Activated B cell treated with CpG ODN at 0.5 μM for 24 hours (primary cell): ENCODE measurements at regions not wholly inside any gene's neighbourhood (a gene's known extent, or its start where the extent isn't known, plus 50 kb on each side); places are given as distances from the start of the nearest gene placed in this dataset.

ENCODE experiments used
- ATAC-seq: fragments of 200-7000 bp; cut with Tn5 transposase; one replicate; pipeline ENCODE4 v1.10.0; 2021; ENCODE audit warnings: low read depth, mild to moderate bottlenecking, moderate library complexity
- CTCF ChIA-PET: fragments of 350-600 bp; sonication (Branson Sonifier 250); formaldehyde crosslinking; loops from one replicate; lab custom pipeline; 2021; ENCODE audit warnings: antibody characterized with exemption; lab: Charles Lee
- POLR2A ChIA-PET: fragments of 350-600 bp; sonication (Branson Sonifier 250); formaldehyde crosslinking; loops from one replicate; lab custom pipeline; 2021; ENCODE audit warnings: antibody characterized with exemption; lab: Charles Lee
- DNase-seq: peaks from one replicate; pipeline ENCODE4 v3.0.0; 2022
- H3K27ac Mint-ChIP-seq: one replicate; pipeline ENCODE4 v1.8.0; 2020; ENCODE audit warnings: mixed read lengths
- H3K27me3 Mint-ChIP-seq: one replicate; pipeline ENCODE4 v1.8.0; 2021; ENCODE audit warnings: mixed read lengths
- H3K36me3 Mint-ChIP-seq: one replicate; pipeline ENCODE4 v1.8.0; 2021; ENCODE audit warnings: low read depth, mixed read lengths
- H3K4me1 Mint-ChIP-seq: one replicate; pipeline ENCODE4 v1.8.0; 2021; ENCODE audit warnings: mixed read lengths
- H3K4me3 Mint-ChIP-seq: one replicate; pipeline ENCODE4 v1.8.0; 2020; ENCODE audit warnings: mild to moderate bottlenecking, mixed read lengths
- H3K9me3 Mint-ChIP-seq: one replicate; pipeline ENCODE4 v1.8.0; 2020; ENCODE audit warnings: mixed read lengths
- intact Hi-C: fragments of 100-400 bp; cut with micrococcal nuclease; formaldehyde crosslinking; loops from one replicate; pipeline ENCODE4 v1.15.1; 2024
- TF ChIP-seq, protein P1 (sequence below): fragments of 200-600 bp; IDR thresholded peaks from one replicate; pipeline ENCODE4 v1.8.0; 2022; ENCODE audit warnings: antibody characterized with exemption, mild to moderate bottlenecking

DNA sequence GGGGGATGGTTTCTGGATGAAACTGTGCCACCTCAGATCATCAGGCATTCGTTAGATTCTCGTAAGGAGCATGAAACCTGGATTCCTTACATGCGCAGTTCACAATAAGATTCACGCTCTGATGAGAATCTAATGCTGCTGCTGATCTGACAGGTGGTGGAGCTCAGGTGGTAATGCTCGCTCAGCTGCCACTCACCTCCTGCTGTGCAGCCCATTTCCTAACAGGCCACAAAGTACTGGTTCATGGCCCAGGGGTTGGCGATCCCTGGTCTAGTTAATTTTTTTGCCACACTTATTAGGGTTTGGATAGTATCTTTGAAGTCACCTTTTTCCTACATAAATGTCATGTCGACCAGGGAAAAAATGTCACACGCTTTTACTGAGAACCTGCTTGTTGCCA lies 96.8 kb upstream of the MLIP start:
- TF ChIP-seq, protein P1, sequence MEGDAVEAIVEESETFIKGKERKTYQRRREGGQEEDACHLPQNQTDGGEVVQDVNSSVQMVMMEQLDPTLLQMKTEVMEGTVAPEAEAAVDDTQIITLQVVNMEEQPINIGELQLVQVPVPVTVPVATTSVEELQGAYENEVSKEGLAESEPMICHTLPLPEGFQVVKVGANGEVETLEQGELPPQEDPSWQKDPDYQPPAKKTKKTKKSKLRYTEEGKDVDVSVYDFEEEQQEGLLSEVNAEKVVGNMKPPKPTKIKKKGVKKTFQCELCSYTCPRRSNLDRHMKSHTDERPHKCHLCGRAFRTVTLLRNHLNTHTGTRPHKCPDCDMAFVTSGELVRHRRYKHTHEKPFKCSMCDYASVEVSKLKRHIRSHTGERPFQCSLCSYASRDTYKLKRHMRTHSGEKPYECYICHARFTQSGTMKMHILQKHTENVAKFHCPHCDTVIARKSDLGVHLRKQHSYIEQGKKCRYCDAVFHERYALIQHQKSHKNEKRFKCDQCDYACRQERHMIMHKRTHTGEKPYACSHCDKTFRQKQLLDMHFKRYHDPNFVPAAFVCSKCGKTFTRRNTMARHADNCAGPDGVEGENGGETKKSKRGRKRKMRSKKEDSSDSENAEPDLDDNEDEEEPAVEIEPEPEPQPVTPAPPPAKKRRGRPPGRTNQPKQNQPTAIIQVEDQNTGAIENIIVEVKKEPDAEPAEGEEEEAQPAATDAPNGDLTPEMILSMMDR, result no peak
- Mint-ChIP-seq H3K36me3 (no peaks in the 10 kb centered on the region), H3K27me3 (peaks cover 3% of the 10 kb centered on the region), H3K9me3 (no peaks in the 10 kb centered on the region), H3K27ac (no peak overlapping the region), H3K4me3 (no peak overlapping the region), H3K4me1 (no peaks in the 10 kb centered on the region)
- DNase-seq (no peak), ATAC-seq (no peak)
- CTCF ChIA-PET, result no interaction called here
- intact Hi-C loops, result no loop called here
- POLR2A ChIA-PET, result no interaction called here

DNA sequence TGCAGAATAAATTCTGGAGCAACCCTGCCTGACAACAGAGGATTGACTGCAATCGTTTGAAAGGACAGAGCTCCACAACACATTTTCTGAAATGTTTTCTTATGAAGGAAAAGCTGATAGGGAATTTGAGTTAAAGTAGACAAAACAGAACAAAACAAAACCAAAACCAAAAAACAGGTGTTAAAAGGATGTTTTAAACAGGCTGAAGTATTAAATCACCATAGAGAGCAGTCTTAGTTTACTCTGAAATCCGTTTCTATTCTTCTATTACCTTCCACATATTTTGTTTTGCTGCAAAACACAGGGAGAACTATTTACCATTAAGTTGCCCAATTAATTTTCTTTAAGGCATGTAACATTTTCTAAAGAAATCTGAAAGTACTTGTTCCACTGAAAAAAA lies 93.4 kb upstream of the MLIP start:
- H3K27ac Mint-ChIP-seq, result no peak overlapping the region
- CTCF ChIA-PET, result no interaction called here
- POLR2A ChIA-PET, result no interaction called here
- no peak overlapping the region for H3K4me3 Mint-ChIP-seq
- peaks cover 3% of the 10 kb centered on the region for H3K27me3 Mint-ChIP-seq
- ATAC-seq (no peak), DNase-seq (no peak)
- H3K9me3 Mint-ChIP-seq, result no peaks in the 10 kb centered on the region
- TF ChIP-seq, protein P1, result no peak
- intact Hi-C loops, result no loop called here
- H3K36me3 Mint-ChIP-seq, result no peaks in the 10 kb centered on the region
- no peaks in the 10 kb centered on the region for H3K4me1 Mint-ChIP-seq

DNA sequence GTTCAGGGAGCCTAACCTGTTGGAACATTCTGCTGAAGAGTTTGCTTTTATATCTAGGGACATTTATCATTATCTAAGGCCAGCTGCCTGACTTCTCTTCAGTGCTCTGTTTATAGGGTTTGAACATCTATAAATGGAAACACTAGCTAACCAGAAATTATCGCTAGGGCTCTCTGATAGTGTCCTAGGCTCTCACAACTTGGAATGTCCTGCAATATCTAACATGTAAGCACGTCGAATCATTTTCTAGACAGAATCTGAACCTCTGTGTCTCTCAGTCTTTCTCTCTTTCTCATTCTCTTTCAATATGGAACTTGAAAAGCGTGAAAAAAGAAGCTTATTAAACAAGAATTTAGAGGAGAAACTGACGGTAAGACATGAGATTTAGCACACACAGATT lies 92.5 kb upstream of the MLIP start:
- no peaks in the 10 kb centered on the region for H3K36me3 Mint-ChIP-seq
- ATAC-seq (no peak), DNase-seq (no peak)
- intact Hi-C loops, result no loop called here
- H3K27me3 Mint-ChIP-seq, result peaks cover 3% of the 10 kb centered on the region
- TF ChIP-seq, protein P1, result no peak
- ChIA-PET POLR2A (no interaction called here), CTCF (no interaction called here)
- H3K27ac Mint-ChIP-seq, result no peak overlapping the region
- H3K9me3 Mint-ChIP-seq, result no peaks in the 10 kb centered on the region
- no peaks in the 10 kb centered on the region for H3K4me1 Mint-ChIP-seq
- H3K4me3 Mint-ChIP-seq, result no peak overlapping the region

DNA sequence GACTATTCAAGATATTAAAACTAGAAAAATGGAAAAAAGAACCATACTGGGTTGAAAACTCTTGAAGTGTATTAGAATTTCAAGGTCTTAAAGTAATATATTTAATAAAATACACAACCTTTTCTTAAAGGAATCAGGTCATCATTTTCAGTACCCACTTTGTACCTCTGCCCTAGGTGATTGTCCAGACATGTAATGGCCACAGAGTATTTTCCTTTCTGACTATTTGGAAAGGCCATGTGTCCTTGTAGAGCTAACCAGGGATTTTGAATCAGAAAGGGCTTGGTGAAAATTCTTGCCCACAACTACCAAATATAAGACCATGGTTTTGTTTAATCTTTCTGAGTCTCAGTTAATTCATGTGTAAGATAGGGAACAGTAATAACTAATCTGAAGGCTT lies 91.4 kb upstream of the MLIP start:
- Mint-ChIP-seq H3K4me1 (no peaks in the 10 kb centered on the region), H3K27ac (no peak overlapping the region), H3K9me3 (no peaks in the 10 kb centered on the region), H3K4me3 (no peak overlapping the region), H3K36me3 (no peaks in the 10 kb centered on the region), H3K27me3 (peaks cover 3% of the 10 kb centered on the region)
- POLR2A ChIA-PET, result no interaction called here
- no peak for ATAC-seq
- TF ChIP-seq, protein P1, result no peak
- intact Hi-C loops, result no loop called here
- no peak for DNase-seq
- CTCF ChIA-PET, result no interaction called here

DNA sequence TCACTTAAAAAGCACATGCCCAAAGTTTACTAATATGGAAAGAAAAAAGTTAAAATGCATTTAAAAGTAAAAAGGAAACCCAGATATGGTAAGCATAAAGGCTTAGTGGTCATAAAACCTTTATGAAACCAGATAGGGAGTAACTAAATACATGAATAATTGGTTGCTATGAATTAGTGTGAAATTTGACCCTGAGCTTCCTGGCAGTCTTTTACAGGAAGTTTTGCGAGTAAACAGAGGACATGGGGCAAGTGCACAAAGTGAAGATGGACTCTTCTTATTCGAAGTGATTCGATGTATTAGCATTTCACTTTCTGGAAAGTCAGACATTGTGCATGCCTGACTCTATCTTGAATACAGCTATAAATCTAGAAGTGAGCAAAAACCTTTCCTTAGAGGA lies 90.9 kb upstream of the MLIP start:
- POLR2A ChIA-PET, result no interaction called here
- no peaks in the 10 kb centered on the region for H3K36me3 Mint-ChIP-seq
- DNase-seq (no peak), ATAC-seq (no peak)
- no peak overlapping the region for H3K27ac Mint-ChIP-seq
- CTCF ChIA-PET, result no interaction called here
- intact Hi-C loops, result no loop called here
- no peaks in the 10 kb centered on the region for H3K9me3 Mint-ChIP-seq
- no peak overlapping the region for H3K4me3 Mint-ChIP-seq
- H3K4me1 Mint-ChIP-seq, result no peaks in the 10 kb centered on the region
- TF ChIP-seq, protein P1, result no peak
- H3K27me3 Mint-ChIP-seq, result peaks cover 3% of the 10 kb centered on the region
